ENCODE measurements at regions not wholly inside any gene's neighbourhood (a gene's known extent, or its start where the extent isn't known, plus 50 kb on each side); places are given as distances from the start of the nearest gene placed in this dataset.
"Not testable (repeated sequence)": the region's sequence is repeated elsewhere in the genome, so short reads cannot be mapped to it uniquely, and the experiment has no call there.

GRCh38 chr2:240191001-240191400 lies 50.5 kb upstream of the OTOS start:
- ATAC-seq = no peak
- no peak for DNase-seq

- ATAC-seq (no peak), DNase-seq (no peak)
These were observed 52.2 kb upstream of the OTOS start for GRCh38 chr2:240192661-240193060.

- not testable (repeated sequence) for ATAC-seq
These were observed 53.9 kb upstream of the OTOS start for GRCh38 chr2:240194341-240194762.

GRCh38 chr2:240195316-240195861 lies 54.9 kb upstream of the OTOS start:
- DNase-seq = no peak
- no peak for ATAC-seq

More at GRCh38 chr2:240194341-240194762, 53.9 kb upstream of the OTOS start:
- DNase-seq = not testable (repeated sequence)

GRCh38 chr2:240196716-240197461 lies 56.4 kb upstream of the OTOS start:
- ATAC-seq (no peak), DNase-seq (no peak)

- ATAC-seq = no peak
- no peak for DNase-seq
These were observed 57.1 kb upstream of the OTOS start for GRCh38 chr2:240197462-240198139.

- DNase-seq = no peak
- no peak for ATAC-seq
These were observed 57.8 kb upstream of the OTOS start for GRCh38 chr2:240198226-240198625.

- ATAC-seq (no peak), DNase-seq (no peak)
These were observed 58.8 kb upstream of the OTOS start for GRCh38 chr2:240199133-240199870.

- DNase-seq = no peak
- no peak for ATAC-seq
These were observed 60.0 kb upstream of the OTOS start for GRCh38 chr2:240200230-240201051.

- no peak for ATAC-seq
- no peak for DNase-seq
These were observed 61.4 kb upstream of the OTOS start for GRCh38 chr2:240201866-240202265.

- ATAC-seq (no peak), DNase-seq (no peak)
These were observed 62.1 kb upstream of the OTOS start for GRCh38 chr2:240202586-240202985.

- DNase-seq = no peak
These were observed 62.8 kb upstream of the OTOS start for GRCh38 chr2:240203031-240203787.

GRCh38 chr2:240203788-240204270 lies 63.4 kb upstream of the OTOS start:
- ATAC-seq (no peak), DNase-seq (no peak)

More at GRCh38 chr2:240203031-240203787, 62.8 kb upstream of the OTOS start:
- no peak for ATAC-seq

- no peak for ATAC-seq
- DNase-seq = no peak
These were observed 64.2 kb upstream of the OTOS start for GRCh38 chr2:240204431-240205276.

- peak; percentile 96 for ATAC-seq
- peak; percentile 77 for DNase-seq
These were observed 64.9 kb upstream of the OTOS start for GRCh38 chr2:240205348-240205747.

GRCh38 chr2:240205772-240206171 lies 65.3 kb upstream of the OTOS start:
- ATAC-seq (no peak), DNase-seq (no peak)

GRCh38 chr2:240206630-240207029 lies 66.2 kb upstream of the OTOS start:
- no peak for DNase-seq
- no peak for ATAC-seq

- no peak for ATAC-seq
- DNase-seq = no peak
These were observed 67.2 kb upstream of the OTOS start for GRCh38 chr2:240207661-240208060.

- ATAC-seq (no peak), DNase-seq (no peak)
These were observed 67.6 kb upstream of the OTOS start for GRCh38 chr2:240208096-240208495.
